ENCODE measurements at regions not wholly inside any gene's neighbourhood (a gene's known extent, or its start where the extent isn't known, plus 50 kb on each side); places are given as distances from the start of the nearest gene placed in this dataset.

GRCh38 chr6:140256248-140256647 lies 881.8 kb upstream of the CITED2 start:
- H3K4me2 ChIP-seq (ENCODE audit: low read length, poor library complexity, severe bottlenecking): no peak overlapping the region
- no peak overlapping the region for H2BK120ac ChIP-seq (ENCODE audit: low read depth, low read length)
- no peak overlapping the region for H3K18ac ChIP-seq (ENCODE audit: low read depth in 1 of 2, low read length in 2 of 2)
- no peak overlapping the region for H2AK5ac ChIP-seq (ENCODE audit: low read length, severe bottlenecking)
- H3K23ac ChIP-seq (ENCODE audit: low read length in 2 of 2): no peak overlapping the region
- no peak overlapping the region for H3K4me3 ChIP-seq (ENCODE audit: insufficient read depth in 1 of 2, low read depth in 1 of 2, low read length in 2 of 2)
- H3K14ac ChIP-seq (ENCODE audit: low read length in 2 of 2): no peak overlapping the region
- H3K27ac ChIP-seq (ENCODE audit: low read length, poor library complexity, severe bottlenecking): no peak overlapping the region
- no peak overlapping the region for H2BK12ac ChIP-seq (ENCODE audit: low read length in 2 of 2)
- no peaks in the 10 kb centered on the region for H3K4me1 ChIP-seq (ENCODE audit: control insufficient read depth, insufficient read depth, low read depth, low read length)
- no peak overlapping the region for H2BK15ac ChIP-seq (ENCODE audit: low read depth, poor library complexity, severe bottlenecking)
- H3K36me3 ChIP-seq (ENCODE audit: control insufficient read depth in 1 of 2, insufficient read depth in 2 of 2, low read depth in 1 of 2, low read length in 2 of 2): no peaks in the 10 kb centered on the region
- H4K8ac ChIP-seq (ENCODE audit: low read length): no peak overlapping the region
- H2BK5ac ChIP-seq (ENCODE audit: low read depth, low read length, poor library complexity, severe bottlenecking): no peak overlapping the region
- no peaks in the 10 kb centered on the region for H3K27me3 ChIP-seq (ENCODE audit: control insufficient read depth in 1 of 2, insufficient read depth in 1 of 2, low read length in 2 of 2)
- no peak overlapping the region for H3K4ac ChIP-seq (ENCODE audit: low read depth in 1 of 2, low read length in 2 of 2)
- no peak overlapping the region for H3K9ac ChIP-seq (ENCODE audit: low read length)
- H3K9me3 ChIP-seq (ENCODE audit: control insufficient read depth, low read length): no peaks in the 10 kb centered on the region
- no peak overlapping the region for H4K91ac ChIP-seq (ENCODE audit: low read length)
- H2AFZ ChIP-seq (ENCODE audit: low read depth, low read length): no peak overlapping the region
- WGBS: no CpG with 5 or more reads among the region's 2 CpGs
- H3K79me1 ChIP-seq (replicated peaks; ENCODE audit: low read length, poor library complexity, severe bottlenecking): no peaks in the 10 kb centered on the region
- no peak for DNase-seq

DNA sequence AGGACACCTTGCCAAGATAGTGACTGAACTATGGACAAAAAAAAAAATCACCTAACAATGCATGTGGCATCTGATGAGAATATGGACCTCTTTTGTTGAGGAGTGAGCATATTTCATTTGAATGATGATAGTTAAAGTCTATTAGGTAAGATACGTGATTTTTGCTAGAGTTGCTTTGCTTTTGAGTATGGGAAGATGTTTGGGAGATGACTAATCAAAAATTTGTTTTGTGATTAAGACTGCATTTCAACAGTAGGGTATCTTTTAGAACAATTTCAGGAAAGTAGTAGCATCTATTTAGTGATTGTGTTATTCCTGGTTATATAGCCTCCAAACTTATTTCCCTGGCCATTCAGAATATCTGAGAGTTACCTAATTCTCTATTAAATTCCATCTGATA lies 878.6 kb upstream of the CITED2 start:
- no peak overlapping the region for H2BK5ac ChIP-seq (ENCODE audit: low read depth, low read length, poor library complexity, severe bottlenecking)
- WGBS: 34% methylated on average over 1 of the region's 1 CpG
- no peak overlapping the region for H3K4me2 ChIP-seq (ENCODE audit: low read length, poor library complexity, severe bottlenecking)

DNA sequence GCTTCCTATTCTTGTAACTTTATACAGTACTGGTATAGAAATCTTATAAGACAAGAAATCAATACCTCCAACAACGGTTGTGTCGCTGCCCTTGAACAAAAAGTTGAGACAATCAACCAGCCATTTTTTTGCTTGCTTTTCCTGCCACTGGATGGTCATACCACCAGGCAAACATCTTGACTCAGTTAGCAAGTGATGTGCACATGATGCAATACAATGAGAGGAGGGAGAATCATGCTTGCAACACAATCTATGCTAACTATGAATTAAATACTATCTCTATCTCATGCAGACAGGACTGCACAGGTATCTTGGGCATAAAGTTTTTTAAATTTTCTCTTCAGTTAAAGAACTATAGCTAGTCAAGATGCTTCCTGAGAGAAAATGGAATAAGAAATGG lies 877.7 kb upstream of the CITED2 start:
- no peak overlapping the region for H3K9ac ChIP-seq (ENCODE audit: low read length)
- no peaks in the 10 kb centered on the region for H3K79me1 ChIP-seq (replicated peaks; ENCODE audit: low read length, poor library complexity, severe bottlenecking)
- no peak overlapping the region for H3K4me2 ChIP-seq (ENCODE audit: low read length, poor library complexity, severe bottlenecking)
- no peak overlapping the region for H4K8ac ChIP-seq (ENCODE audit: low read length)
- no peak overlapping the region for H4K91ac ChIP-seq (ENCODE audit: low read length)
- WGBS: 100% methylated on average over 2 of the region's 2 CpGs
- no peak overlapping the region for H2BK12ac ChIP-seq (ENCODE audit: low read length in 2 of 2)
- no peak overlapping the region for H3K18ac ChIP-seq (ENCODE audit: low read depth in 1 of 2, low read length in 2 of 2)
- H3K4me1 ChIP-seq (ENCODE audit: control insufficient read depth, insufficient read depth, low read depth, low read length): no peaks in the 10 kb centered on the region
- H3K14ac ChIP-seq (ENCODE audit: low read length in 2 of 2): no peak overlapping the region
- no peak overlapping the region for H2BK5ac ChIP-seq (ENCODE audit: low read depth, low read length, poor library complexity, severe bottlenecking)
- no peak overlapping the region for H2BK120ac ChIP-seq (ENCODE audit: low read depth, low read length)
- H3K4me3 ChIP-seq (ENCODE audit: insufficient read depth in 1 of 2, low read depth in 1 of 2, low read length in 2 of 2): no peak overlapping the region
- no peak overlapping the region for H3K27ac ChIP-seq (ENCODE audit: low read length, poor library complexity, severe bottlenecking)
- H2AK5ac ChIP-seq (ENCODE audit: low read length, severe bottlenecking): no peak overlapping the region
- no peaks in the 10 kb centered on the region for H3K9me3 ChIP-seq (ENCODE audit: control insufficient read depth, low read length)
- H2BK15ac ChIP-seq (ENCODE audit: low read depth, poor library complexity, severe bottlenecking): no peak overlapping the region
- H3K23ac ChIP-seq (ENCODE audit: low read length in 2 of 2): no peak overlapping the region
- no peak overlapping the region for H3K4ac ChIP-seq (ENCODE audit: low read depth in 1 of 2, low read length in 2 of 2)
- no peaks in the 10 kb centered on the region for H3K27me3 ChIP-seq (ENCODE audit: control insufficient read depth in 1 of 2, insufficient read depth in 1 of 2, low read length in 2 of 2)
- no peak overlapping the region for H2AFZ ChIP-seq (ENCODE audit: low read depth, low read length)
- no peaks in the 10 kb centered on the region for H3K36me3 ChIP-seq (ENCODE audit: control insufficient read depth in 1 of 2, insufficient read depth in 2 of 2, low read depth in 1 of 2, low read length in 2 of 2)
- DNase-seq: no peak

More for the DNA sequence above, 878.6 kb upstream of the CITED2 start:
- no peak overlapping the region for H3K27ac ChIP-seq (ENCODE audit: low read length, poor library complexity, severe bottlenecking)
- no peak overlapping the region for H3K18ac ChIP-seq (ENCODE audit: low read depth in 1 of 2, low read length in 2 of 2)
- no peak overlapping the region for H2BK15ac ChIP-seq (ENCODE audit: low read depth, poor library complexity, severe bottlenecking)
- no peaks in the 10 kb centered on the region for H3K9me3 ChIP-seq (ENCODE audit: control insufficient read depth, low read length)
- H3K9ac ChIP-seq (ENCODE audit: low read length): no peak overlapping the region
- H2BK12ac ChIP-seq (ENCODE audit: low read length in 2 of 2): no peak overlapping the region
- no peak overlapping the region for H4K8ac ChIP-seq (ENCODE audit: low read length)
- H3K4me3 ChIP-seq (ENCODE audit: insufficient read depth in 1 of 2, low read depth in 1 of 2, low read length in 2 of 2): no peak overlapping the region
- H3K4ac ChIP-seq (ENCODE audit: low read depth in 1 of 2, low read length in 2 of 2): no peak overlapping the region
- no peak for DNase-seq
- H2BK120ac ChIP-seq (ENCODE audit: low read depth, low read length): no peak overlapping the region
- H2AK5ac ChIP-seq (ENCODE audit: low read length, severe bottlenecking): no peak overlapping the region
- no peaks in the 10 kb centered on the region for H3K36me3 ChIP-seq (ENCODE audit: control insufficient read depth in 1 of 2, insufficient read depth in 2 of 2, low read depth in 1 of 2, low read length in 2 of 2)
- H3K23ac ChIP-seq (ENCODE audit: low read length in 2 of 2): no peak overlapping the region
- no peaks in the 10 kb centered on the region for H3K79me1 ChIP-seq (replicated peaks; ENCODE audit: low read length, poor library complexity, severe bottlenecking)
- no peaks in the 10 kb centered on the region for H3K27me3 ChIP-seq (ENCODE audit: control insufficient read depth in 1 of 2, insufficient read depth in 1 of 2, low read length in 2 of 2)
- no peak overlapping the region for H4K91ac ChIP-seq (ENCODE audit: low read length)
- no peaks in the 10 kb centered on the region for H3K4me1 ChIP-seq (ENCODE audit: control insufficient read depth, insufficient read depth, low read depth, low read length)
- no peak overlapping the region for H2AFZ ChIP-seq (ENCODE audit: low read depth, low read length)
- no peak overlapping the region for H3K14ac ChIP-seq (ENCODE audit: low read length in 2 of 2)

- H3K14ac ChIP-seq (ENCODE audit: low read length in 2 of 2): no peak overlapping the region
- no peaks in the 10 kb centered on the region for H3K27me3 ChIP-seq (ENCODE audit: control insufficient read depth in 1 of 2, insufficient read depth in 1 of 2, low read length in 2 of 2)
- H2BK120ac ChIP-seq (ENCODE audit: low read depth, low read length): no peak overlapping the region
- no peaks in the 10 kb centered on the region for H3K9me3 ChIP-seq (ENCODE audit: control insufficient read depth, low read length)
- H3K27ac ChIP-seq (ENCODE audit: low read length, poor library complexity, severe bottlenecking): no peak overlapping the region
- no peak overlapping the region for H3K4ac ChIP-seq (ENCODE audit: low read depth in 1 of 2, low read length in 2 of 2)
- H2AFZ ChIP-seq (ENCODE audit: low read depth, low read length): no peak overlapping the region
- no peaks in the 10 kb centered on the region for H3K4me1 ChIP-seq (ENCODE audit: control insufficient read depth, insufficient read depth, low read depth, low read length)
- no peak overlapping the region for H2BK15ac ChIP-seq (ENCODE audit: low read depth, poor library complexity, severe bottlenecking)
- H3K18ac ChIP-seq (ENCODE audit: low read depth in 1 of 2, low read length in 2 of 2): no peak overlapping the region
- no peak overlapping the region for H2BK12ac ChIP-seq (ENCODE audit: low read length in 2 of 2)
- H3K4me3 ChIP-seq (ENCODE audit: insufficient read depth in 1 of 2, low read depth in 1 of 2, low read length in 2 of 2): no peak overlapping the region
- H3K9ac ChIP-seq (ENCODE audit: low read length): no peak overlapping the region
- no peak overlapping the region for H2AK5ac ChIP-seq (ENCODE audit: low read length, severe bottlenecking)
- no peaks in the 10 kb centered on the region for H3K36me3 ChIP-seq (ENCODE audit: control insufficient read depth in 1 of 2, insufficient read depth in 2 of 2, low read depth in 1 of 2, low read length in 2 of 2)
- no peak for DNase-seq
- WGBS: 95% methylated on average over 4 of the region's 8 CpGs
- no peaks in the 10 kb centered on the region for H3K79me1 ChIP-seq (replicated peaks; ENCODE audit: low read length, poor library complexity, severe bottlenecking)
- H3K23ac ChIP-seq (ENCODE audit: low read length in 2 of 2): no peak overlapping the region
- no peak overlapping the region for H4K8ac ChIP-seq (ENCODE audit: low read length)
- H3K4me2 ChIP-seq (ENCODE audit: low read length, poor library complexity, severe bottlenecking): no peak overlapping the region
- H4K91ac ChIP-seq (ENCODE audit: low read length): no peak overlapping the region
- no peak overlapping the region for H2BK5ac ChIP-seq (ENCODE audit: low read depth, low read length, poor library complexity, severe bottlenecking)
These were observed 871.0 kb upstream of the CITED2 start for GRCh38 chr6:140245296-140246040.
